ENCODE measurements at regions not wholly inside any gene's neighbourhood (a gene's known extent, or its start where the extent isn't known, plus 50 kb on each side); places are given as distances from the start of the nearest gene placed in this dataset.

DNA sequence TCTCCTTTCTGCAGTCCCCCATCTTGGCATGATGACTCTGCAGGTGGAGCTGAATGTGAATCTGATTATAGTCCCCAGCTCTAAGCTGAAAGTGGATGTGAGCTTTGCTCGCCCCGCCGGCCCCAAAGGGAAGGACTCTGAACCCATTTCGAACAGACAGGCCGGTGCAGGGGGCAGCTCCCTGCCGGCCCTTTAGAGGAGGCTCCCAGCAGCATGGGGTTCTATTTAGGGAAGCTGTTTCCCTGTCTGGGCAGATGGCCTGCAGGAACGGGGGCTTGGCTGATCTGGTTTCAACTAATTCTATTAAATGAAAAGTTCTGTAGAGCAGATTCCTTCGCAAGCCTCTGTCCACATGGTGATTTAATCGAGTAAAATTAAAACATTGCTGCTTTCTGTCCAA lies 104.8 kb upstream of the MSX1 start:
- Histone ChIP-seq H3K27me3 (peaks cover 3% of the 10 kb centered on the region; the same call in 1 of the 2 replicates), H3K9me3 (no peaks in the 10 kb centered on the region), H3K4me3 (ENCODE audit: low read depth, low read length) (peak overlapping the region; percentile 23), H3K36me3 (no peaks in the 10 kb centered on the region), H3K4me1 (peaks cover 8% of the 10 kb centered on the region)
- peak; percentile 63 for DNase-seq
- TF ChIP-seq, protein P1, sequence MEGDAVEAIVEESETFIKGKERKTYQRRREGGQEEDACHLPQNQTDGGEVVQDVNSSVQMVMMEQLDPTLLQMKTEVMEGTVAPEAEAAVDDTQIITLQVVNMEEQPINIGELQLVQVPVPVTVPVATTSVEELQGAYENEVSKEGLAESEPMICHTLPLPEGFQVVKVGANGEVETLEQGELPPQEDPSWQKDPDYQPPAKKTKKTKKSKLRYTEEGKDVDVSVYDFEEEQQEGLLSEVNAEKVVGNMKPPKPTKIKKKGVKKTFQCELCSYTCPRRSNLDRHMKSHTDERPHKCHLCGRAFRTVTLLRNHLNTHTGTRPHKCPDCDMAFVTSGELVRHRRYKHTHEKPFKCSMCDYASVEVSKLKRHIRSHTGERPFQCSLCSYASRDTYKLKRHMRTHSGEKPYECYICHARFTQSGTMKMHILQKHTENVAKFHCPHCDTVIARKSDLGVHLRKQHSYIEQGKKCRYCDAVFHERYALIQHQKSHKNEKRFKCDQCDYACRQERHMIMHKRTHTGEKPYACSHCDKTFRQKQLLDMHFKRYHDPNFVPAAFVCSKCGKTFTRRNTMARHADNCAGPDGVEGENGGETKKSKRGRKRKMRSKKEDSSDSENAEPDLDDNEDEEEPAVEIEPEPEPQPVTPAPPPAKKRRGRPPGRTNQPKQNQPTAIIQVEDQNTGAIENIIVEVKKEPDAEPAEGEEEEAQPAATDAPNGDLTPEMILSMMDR (IDR thresholded peaks at IDR 0.05; ENCODE audit: low read depth, low read length): no peak

DNA sequence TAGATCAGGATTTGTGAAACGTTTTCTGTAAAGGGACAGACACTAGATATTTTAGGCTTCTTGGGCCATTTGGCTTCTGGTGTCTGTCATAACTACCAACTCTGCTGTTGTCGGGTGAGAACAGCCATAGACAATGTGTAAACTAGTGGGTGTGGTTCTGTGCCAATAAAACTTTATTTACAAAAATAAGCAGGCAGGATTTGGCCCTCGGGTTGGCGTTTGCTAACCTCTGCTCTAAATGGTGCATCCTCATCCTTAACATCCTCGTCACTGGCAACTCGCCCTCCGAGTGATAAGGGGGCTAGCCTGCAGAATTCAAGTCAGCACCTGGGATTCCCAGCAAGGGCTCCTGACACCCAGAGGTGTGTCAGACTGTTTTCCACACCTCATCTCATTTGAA lies 105.8 kb upstream of the MSX1 start:
- no peaks in the 10 kb centered on the region for H3K36me3 ChIP-seq
- peaks cover 8% of the 10 kb centered on the region for H3K4me1 ChIP-seq
- TF ChIP-seq, protein P1 (IDR thresholded peaks at IDR 0.05; ENCODE audit: low read depth, low read length): no peak
- H3K9me3 ChIP-seq: no peaks in the 10 kb centered on the region
- no peak overlapping the region for H3K4me3 ChIP-seq (ENCODE audit: low read depth, low read length)
- peaks cover 3% of the 10 kb centered on the region; the same call in 1 of the 2 replicates for H3K27me3 ChIP-seq
- no peak for DNase-seq

DNA sequence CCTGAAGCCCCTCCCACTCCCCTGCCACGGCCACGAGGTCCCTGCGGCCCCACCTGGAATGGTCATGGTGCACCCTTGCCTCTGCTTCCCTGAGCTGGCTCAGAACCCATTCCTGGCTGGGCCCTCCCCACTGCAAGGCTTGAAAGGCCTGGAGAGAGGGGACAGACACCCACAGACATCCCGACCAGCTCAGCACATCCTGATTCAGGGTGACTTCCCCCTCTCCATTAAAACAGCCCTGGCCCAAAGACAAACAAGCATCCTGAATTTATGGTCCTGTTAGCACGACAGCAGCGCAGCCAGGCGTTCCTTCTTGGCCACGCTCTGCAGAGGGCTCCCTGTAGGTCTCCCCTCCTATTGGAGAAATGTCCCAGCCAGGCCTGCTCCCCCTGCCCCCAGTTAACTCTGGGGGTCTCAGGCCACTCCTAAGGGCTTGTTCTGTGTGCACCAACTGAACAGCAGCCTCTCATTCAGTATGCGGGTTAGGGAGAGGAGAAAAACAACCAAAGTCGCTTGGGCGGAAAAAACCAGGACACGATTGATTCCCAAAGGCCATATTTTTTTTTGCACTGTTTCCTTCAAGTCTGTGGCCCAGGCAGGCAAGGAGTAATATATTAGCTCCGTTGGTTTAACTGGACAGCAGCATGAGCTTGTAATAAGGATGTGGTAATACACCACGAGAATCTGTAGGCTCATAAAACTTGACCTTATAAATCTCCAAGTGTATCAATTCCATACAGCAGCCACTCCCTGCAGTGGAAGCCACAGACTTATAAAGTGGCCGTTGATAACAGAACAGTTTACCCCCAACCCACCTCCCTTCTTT lies 106.7 kb upstream of the MSX1 start:
- TF ChIP-seq, protein P1 (IDR thresholded peaks at IDR 0.05; ENCODE audit: low read depth, low read length): no peak
- Histone ChIP-seq H3K36me3 (no peaks in the 10 kb centered on the region), H3K9me3 (no peaks in the 10 kb centered on the region), H3K4me3 (ENCODE audit: low read depth, low read length) (no peak overlapping the region), H3K27me3 (peaks cover 3% of the 10 kb centered on the region; the same call in 1 of the 2 replicates), H3K4me1 (peaks cover 8% of the 10 kb centered on the region)
- DNase-seq: no peak

DNA sequence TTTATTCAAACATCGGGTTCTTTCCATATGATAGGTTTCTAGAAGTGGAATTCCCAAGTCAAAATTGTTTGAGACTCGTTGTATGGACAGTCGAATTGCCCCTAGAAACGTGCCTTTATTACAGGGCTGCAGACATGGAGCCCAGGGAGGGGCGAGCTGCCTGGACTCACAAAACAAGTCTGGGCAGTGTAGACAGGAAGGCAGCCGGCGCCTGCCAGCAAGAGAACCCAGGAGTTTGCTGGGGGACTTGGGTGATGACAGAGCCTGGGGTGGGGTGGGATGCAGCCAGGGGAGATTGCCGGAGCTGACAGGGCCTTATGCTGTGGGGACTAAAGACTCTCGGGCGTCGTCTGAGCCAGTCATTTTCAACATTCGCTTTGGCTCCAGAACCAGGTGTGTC lies 107.4 kb upstream of the MSX1 start:
- H3K9me3 ChIP-seq: no peaks in the 10 kb centered on the region
- no peaks in the 10 kb centered on the region for H3K36me3 ChIP-seq
- H3K27me3 ChIP-seq: peaks cover 3% of the 10 kb centered on the region; the same call in 1 of the 2 replicates
- TF ChIP-seq, protein P1 (IDR thresholded peaks at IDR 0.05; ENCODE audit: low read depth, low read length): no peak
- H3K4me3 ChIP-seq (ENCODE audit: low read depth, low read length): no peak overlapping the region
- no peak for DNase-seq
- H3K4me1 ChIP-seq: peaks cover 8% of the 10 kb centered on the region

DNA sequence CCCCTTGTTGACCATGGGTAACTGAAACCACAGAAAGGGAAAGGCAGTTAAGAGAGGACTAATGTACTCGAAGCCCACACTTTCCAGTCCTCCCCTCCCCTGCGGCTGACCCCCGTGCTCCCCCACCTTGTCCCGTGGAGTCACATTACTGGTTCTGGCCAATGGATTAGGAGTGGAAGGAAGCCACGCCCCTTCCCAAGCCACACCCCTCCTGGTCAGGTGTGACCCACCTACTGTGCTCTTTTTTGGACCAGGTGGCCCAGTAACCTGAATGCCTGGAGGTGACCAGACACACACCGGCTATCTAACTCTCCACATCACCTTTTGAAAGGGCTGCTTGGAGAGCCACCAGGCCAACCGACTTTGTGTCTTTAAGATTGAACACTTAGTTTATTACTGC lies 109.3 kb upstream of the MSX1 start:
- Histone ChIP-seq H3K27me3 (no peaks in the 10 kb centered on the region), H3K36me3 (no peaks in the 10 kb centered on the region), H3K9me3 (peaks cover 3% of the 10 kb centered on the region), H3K4me3 (ENCODE audit: low read depth, low read length) (no peak overlapping the region), H3K4me1 (peaks cover 5% of the 10 kb centered on the region)
- no peak for DNase-seq
- TF ChIP-seq, protein P1 (IDR thresholded peaks at IDR 0.05; ENCODE audit: low read depth, low read length): no peak

DNA sequence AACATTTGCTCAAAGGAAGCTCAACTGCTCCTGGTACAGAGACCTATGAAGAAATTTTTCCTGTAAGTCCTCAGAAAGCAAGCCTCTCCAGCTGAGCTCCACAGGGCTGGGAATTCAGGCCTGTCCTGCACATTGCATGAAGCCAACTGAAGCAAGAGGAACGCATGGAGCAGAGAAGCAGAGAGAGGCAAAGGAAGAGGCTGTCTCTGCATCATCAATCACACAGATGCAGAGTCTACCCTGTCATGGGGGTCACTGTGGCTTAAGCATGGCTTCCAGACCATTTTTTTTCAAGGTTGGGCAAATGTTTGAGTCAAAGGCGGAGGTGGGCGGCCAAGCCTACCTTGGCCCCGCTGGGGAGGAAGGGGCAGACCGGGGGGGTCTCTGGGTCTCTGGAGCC lies 110.3 kb upstream of the MSX1 start:
- Histone ChIP-seq H3K4me1 (peaks cover under 1% of the 10 kb centered on the region; the same call in 1 of the 2 replicates), H3K27me3 (no peaks in the 10 kb centered on the region)
- TF ChIP-seq, protein P1 (IDR thresholded peaks at IDR 0.05; ENCODE audit: low read depth, low read length): no peak

More for the DNA sequence above, 110.3 kb upstream of the MSX1 start:
- Histone ChIP-seq H3K36me3 (no peaks in the 10 kb centered on the region), H3K4me3 (ENCODE audit: low read depth, low read length) (no peak overlapping the region), H3K9me3 (peaks cover 3% of the 10 kb centered on the region)
- no peak for DNase-seq
